ENCODE measurements at regions not wholly inside any gene's neighbourhood (a gene's known extent, or its start where the extent isn't known, plus 50 kb on each side); places are given as distances from the start of the nearest gene placed in this dataset.
"Not testable (repeated sequence)": the region's sequence is repeated elsewhere in the genome, so short reads cannot be mapped to it uniquely, and the experiment has no call there.

DNA sequence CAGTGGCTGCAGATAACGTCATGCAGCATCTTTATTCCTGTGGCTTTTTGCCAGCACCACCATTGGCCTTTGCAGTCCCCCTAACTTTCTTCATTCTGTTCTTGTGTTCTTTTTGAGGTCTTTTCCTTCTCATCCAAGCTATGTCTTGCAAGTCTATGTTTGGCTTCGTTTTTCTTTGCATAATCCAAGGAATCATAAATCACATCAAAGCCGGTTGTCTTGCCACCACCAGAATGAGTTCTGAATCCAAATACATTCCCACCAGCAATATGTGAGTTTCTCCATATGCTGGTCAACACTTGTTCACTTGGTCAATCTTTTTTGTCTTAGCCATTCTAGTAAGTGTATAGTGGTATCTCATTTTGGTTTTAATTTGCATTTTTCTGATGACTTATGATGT is 70.6 kb upstream of the AK4 start:
- 73 to 74% methylated on average over 3 of the region's 3 CpGs for WGBS, 2 donors

DNA sequence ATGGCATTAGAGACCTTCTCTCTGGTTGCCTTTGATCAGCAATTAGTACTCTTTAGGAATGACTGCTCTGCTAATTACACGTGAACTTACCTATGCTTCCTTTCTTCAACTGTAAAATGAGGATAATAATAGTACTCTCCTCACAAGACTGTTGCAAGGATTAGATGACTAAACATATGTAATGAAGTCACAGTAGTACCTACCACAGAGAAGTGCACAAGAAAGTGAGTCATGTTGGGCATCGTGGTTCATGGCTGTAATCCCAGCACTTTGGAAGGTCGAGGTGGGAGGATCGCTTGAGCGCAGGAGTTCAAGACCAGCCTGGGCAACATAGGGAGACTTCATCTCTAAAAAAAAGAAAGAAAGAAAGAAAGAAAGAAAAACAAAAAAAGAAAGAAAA is 68.1 kb upstream of the AK4 start:
- Histone ChIP-seq H3K36me3 (no peaks in the 10 kb centered on the region), H3K27ac (no peak overlapping the region), H3K27me3 (no peaks in the 10 kb centered on the region), H3K4me3 (replicated peaks in 1 of 3) (no peak overlapping the region), H3K9me3 (no peaks in the 10 kb centered on the region), H3K4me1 (no peaks in the 10 kb centered on the region)
- 80 to 87% methylated on average over 5 of the region's 5 CpGs for WGBS, 2 donors
- TF ChIP-seq POLR2A (IDR thresholded peaks at IDR 0.05): no peak
- TF ChIP-seq, protein P1, sequence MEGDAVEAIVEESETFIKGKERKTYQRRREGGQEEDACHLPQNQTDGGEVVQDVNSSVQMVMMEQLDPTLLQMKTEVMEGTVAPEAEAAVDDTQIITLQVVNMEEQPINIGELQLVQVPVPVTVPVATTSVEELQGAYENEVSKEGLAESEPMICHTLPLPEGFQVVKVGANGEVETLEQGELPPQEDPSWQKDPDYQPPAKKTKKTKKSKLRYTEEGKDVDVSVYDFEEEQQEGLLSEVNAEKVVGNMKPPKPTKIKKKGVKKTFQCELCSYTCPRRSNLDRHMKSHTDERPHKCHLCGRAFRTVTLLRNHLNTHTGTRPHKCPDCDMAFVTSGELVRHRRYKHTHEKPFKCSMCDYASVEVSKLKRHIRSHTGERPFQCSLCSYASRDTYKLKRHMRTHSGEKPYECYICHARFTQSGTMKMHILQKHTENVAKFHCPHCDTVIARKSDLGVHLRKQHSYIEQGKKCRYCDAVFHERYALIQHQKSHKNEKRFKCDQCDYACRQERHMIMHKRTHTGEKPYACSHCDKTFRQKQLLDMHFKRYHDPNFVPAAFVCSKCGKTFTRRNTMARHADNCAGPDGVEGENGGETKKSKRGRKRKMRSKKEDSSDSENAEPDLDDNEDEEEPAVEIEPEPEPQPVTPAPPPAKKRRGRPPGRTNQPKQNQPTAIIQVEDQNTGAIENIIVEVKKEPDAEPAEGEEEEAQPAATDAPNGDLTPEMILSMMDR (IDR thresholded peaks at IDR 0.05): no peak
- DNase-seq: no peak
- intact Hi-C loops (cut with DNase I): no loop called here

More for the DNA sequence above, 70.6 kb upstream of the AK4 start:
- TF ChIP-seq, protein P1 (IDR thresholded peaks at IDR 0.05): no peak
- TF ChIP-seq POLR2A (IDR thresholded peaks at IDR 0.05): no peak
- no peaks in the 10 kb centered on the region for H3K9me3 ChIP-seq
- no peak overlapping the region for H3K4me3 ChIP-seq (replicated peaks in 1 of 3)
- H3K4me1 ChIP-seq: no peaks in the 10 kb centered on the region
- H3K27me3 ChIP-seq: no peaks in the 10 kb centered on the region
- H3K36me3 ChIP-seq: no peaks in the 10 kb centered on the region
- no peak overlapping the region for H3K27ac ChIP-seq
- DNase-seq: no peak
- intact Hi-C loops (cut with DNase I): no loop called here

DNA sequence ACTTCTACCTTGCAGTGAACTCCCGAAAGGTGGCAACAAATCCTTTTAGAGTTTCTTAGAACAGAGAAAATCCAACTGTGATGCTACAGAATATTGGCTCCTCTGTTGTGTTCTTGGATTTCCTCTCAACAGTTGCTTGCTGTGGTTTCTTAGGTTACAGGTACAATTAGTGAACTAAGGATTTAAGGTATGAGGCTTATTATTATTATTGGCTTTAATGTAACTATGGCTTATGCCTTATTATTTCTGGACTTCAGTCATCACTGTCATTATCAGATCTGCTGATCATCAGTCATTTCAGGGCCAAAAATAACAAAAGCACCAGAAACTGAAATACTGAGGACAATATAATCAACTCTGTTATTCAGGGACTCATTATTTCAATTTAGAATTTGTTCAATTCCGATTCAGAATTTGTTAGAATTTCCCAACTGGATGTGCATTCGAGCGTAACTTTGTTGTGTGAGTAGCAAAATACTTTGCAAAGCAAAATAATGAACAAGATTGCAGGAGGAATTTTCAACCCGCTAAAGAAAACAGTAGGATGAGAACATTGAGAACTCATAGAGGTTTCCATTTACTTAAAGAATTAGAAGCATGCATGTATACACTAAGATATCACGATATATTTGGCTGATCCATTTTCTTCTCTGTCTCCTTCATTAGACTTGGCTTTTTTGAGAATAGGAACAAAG is 65.5 kb upstream of the AK4 start:
- no peaks in the 10 kb centered on the region for H3K27me3 ChIP-seq
- H3K27ac ChIP-seq: no peak overlapping the region
- intact Hi-C loops (cut with DNase I): no loop called here
- H3K36me3 ChIP-seq: no peaks in the 10 kb centered on the region
- H3K4me3 ChIP-seq (replicated peaks in 1 of 3): no peak overlapping the region
- no peaks in the 10 kb centered on the region for H3K9me3 ChIP-seq
- H3K4me1 ChIP-seq: no peaks in the 10 kb centered on the region
- 75% methylated on average over 6 of the region's 6 CpGs for WGBS, 2 donors
- TF ChIP-seq, protein P1 (IDR thresholded peaks at IDR 0.05): no peak
- no peak for TF ChIP-seq POLR2A (IDR thresholded peaks at IDR 0.05)
- no peak for DNase-seq

DNA sequence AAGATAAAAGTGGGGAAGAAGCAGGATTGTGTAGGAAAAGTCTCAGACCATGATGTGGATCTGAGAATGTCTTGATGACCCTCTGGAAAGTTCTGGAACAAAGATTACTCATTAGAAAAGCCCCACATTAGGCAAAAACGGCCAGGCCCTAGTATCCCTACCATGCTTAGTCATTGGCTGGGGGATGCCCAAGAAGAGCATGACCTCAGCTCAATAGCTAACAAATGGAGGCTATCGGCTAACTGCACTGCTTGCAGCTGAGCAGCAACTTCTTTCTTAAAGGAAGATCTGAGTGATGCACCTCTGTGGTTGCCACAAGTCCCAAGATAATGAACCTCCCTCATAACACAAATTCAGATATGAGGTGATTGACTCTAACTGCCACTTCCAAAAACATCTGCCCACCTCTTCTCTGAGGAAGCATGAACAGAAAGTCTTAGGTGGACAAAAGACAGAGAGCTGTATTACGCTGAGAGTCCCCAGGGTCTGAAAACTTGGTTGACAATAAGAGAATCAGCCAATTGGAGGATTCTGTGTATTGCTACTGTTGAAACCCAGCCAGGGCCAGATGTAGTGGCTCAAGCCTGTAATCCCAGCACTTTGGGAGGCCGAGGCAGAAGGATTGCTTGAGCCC is 64.6 kb upstream of the AK4 start:
- Histone ChIP-seq H3K27ac (no peak overlapping the region), H3K27me3 (no peaks in the 10 kb centered on the region), H3K4me3 (replicated peaks in 1 of 3) (no peak overlapping the region), H3K36me3 (no peaks in the 10 kb centered on the region), H3K9me3 (no peaks in the 10 kb centered on the region), H3K4me1 (no peaks in the 10 kb centered on the region)
- TF ChIP-seq, protein P1 (IDR thresholded peaks at IDR 0.05): no peak
- TF ChIP-seq POLR2A (IDR thresholded peaks at IDR 0.05): no peak
- intact Hi-C loops (cut with DNase I): no loop called here
- DNase-seq: no peak
- WGBS, 2 donors: 77 to 88% methylated on average over 4 of the region's 4 CpGs

DNA sequence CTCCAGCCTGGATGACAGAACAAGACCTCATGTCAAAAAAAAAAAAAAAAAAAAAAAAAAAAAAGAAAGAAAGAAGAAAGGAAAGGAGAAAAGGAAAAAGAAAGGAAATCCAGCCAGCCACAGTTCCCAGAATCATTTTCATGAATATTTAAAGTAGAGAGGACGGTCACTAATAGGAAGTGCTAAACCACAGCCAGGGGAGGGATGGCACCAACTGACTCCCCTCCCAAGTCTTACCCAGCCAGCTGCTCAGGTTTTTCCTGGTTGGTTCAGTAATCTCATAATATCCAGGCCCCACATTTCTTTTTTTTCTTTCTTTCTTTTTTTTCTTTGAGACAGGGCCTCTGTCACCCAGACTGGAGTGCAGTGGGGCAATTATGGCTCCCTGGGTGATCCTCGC is 63.9 kb upstream of the AK4 start:
- WGBS, 2 donors: 90 to 94% methylated on average over 2 of the region's 2 CpGs
- Histone ChIP-seq H3K4me1 (no peaks in the 10 kb centered on the region), H3K27ac (no peak overlapping the region), H3K4me3 (replicated peaks in 1 of 3) (no peak overlapping the region), H3K36me3 (no peaks in the 10 kb centered on the region), H3K27me3 (no peaks in the 10 kb centered on the region), H3K9me3 (no peaks in the 10 kb centered on the region)
- TF ChIP-seq, protein P1 (IDR thresholded peaks at IDR 0.05): no peak
- TF ChIP-seq POLR2A (IDR thresholded peaks at IDR 0.05): no peak
- DNase-seq: no peak
- intact Hi-C loops (cut with DNase I): no loop called here

DNA sequence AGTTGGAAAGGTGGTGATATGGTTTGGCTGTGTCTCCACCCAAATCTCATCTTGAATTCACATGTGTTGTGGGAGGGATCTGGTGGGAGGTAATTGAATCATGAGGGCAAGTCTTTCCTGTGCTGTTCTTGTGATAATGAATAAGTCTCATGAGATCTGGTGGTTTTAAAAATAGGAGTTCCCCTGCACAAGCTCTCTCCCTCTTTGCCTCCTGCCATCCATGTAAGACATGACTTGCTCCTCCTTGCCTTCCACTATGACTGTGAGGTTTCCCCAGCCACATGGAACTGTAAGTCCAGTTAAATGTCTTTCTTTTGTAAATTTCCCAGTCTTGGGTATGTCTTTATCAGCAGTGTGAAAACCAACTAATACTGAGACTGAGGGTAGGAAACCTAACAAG is 60.5 kb upstream of the AK4 start:
- DNase-seq; H3K9me3 ChIP-seq; H3K27me3 ChIP-seq; H3K4me3 ChIP-seq (replicated peaks in 1 of 3); H3K27ac ChIP-seq; H3K4me1 ChIP-seq; H3K36me3 ChIP-seq; intact Hi-C loops (cut with DNase I): not testable (repeated sequence)
